ENCODE measurements at regions not wholly inside any gene's neighbourhood (a gene's known extent, or its start where the extent isn't known, plus 50 kb on each side); places are given as distances from the start of the nearest gene placed in this dataset.

DNA sequence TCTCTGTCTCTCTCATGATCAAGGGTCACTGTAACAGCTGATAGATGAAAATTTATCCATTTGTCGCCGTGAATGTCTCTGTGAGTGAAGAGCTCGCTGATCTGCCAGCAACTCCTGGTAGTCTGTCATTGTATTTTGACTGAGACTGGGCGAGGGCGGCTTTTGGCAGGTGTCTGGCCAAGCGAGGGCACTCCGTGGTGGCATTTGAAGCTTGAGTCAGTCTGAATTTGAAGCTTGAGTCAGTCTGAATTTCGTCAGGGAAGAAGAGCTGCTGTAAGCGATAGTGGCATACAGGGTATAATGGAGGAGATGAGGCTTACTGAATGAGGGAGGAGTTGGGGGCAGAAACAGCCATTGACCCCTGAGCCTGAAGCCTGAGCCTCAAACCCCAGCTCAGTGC, 56.8 kb upstream of the FAM181A start:
- Mint-ChIP-seq H3K36me3 (no peaks in the 10 kb centered on the region), H3K4me1 (no peaks in the 10 kb centered on the region), H3K27ac (no peak overlapping the region), H3K27me3 (ENCODE audit: low read depth in 3 of 3) (peaks cover 0 to 6% (median 6%) of the 10 kb centered on the region in 3 donors), H3K9me3 (peaks cover 0 to 2% (median 0%) of the 10 kb centered on the region in 6 donors), H3K4me3 (no peak overlapping the region)
- DNase-seq: no peak

DNA sequence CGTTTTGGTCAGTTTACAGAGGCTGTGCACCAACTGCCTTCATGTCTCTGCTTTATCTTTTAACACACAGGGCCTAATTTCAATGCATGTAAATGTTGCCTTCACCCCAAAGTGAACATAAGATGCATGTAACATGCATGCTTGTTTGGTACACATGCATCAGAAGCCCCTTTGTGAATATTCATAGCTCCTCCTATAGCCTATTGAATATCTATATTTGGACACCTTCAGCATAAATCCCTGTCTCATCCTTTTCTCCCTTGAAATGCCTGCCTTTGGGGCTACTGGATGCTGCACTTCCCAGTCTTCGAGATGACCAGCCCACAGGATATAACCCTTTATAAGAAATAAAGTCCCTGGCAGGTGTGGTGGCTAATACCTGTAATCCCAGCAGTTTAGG, 57.7 kb upstream of the FAM181A start:
- Mint-ChIP-seq H3K9me3 (peaks cover 0 to 2% (median 0%) of the 10 kb centered on the region in 6 donors), H3K4me1 (no peaks in the 10 kb centered on the region), H3K27me3 (ENCODE audit: low read depth in 3 of 3) (peaks cover 0 to 6% (median 6%) of the 10 kb centered on the region in 3 donors), H3K36me3 (no peaks in the 10 kb centered on the region), H3K4me3 (no peak overlapping the region), H3K27ac (no peak overlapping the region)
- no peak for DNase-seq

- H3K4me1 Mint-ChIP-seq: no peaks in the 10 kb centered on the region
- DNase-seq: no peak
- no peaks in the 10 kb centered on the region for H3K36me3 Mint-ChIP-seq
- no peak overlapping the region for H3K4me3 Mint-ChIP-seq
- H3K27ac Mint-ChIP-seq: no peak overlapping the region
- H3K9me3 Mint-ChIP-seq: peaks cover 0 to under 1% (median 0%) of the 10 kb centered on the region in 6 donors
- peaks cover 0 to 6% (median 5%) of the 10 kb centered on the region in 3 donors for H3K27me3 Mint-ChIP-seq (ENCODE audit: low read depth in 3 of 3)
Measured at GRCh38 chr14:93868165-93868564, 59.0 kb upstream of the FAM181A start.

GRCh38 chr14:93862265-93862664, 64.9 kb upstream of the FAM181A start:
- no peaks in the 10 kb centered on the region for H3K36me3 Mint-ChIP-seq
- no peaks in the 10 kb centered on the region for H3K4me1 Mint-ChIP-seq
- H3K27ac Mint-ChIP-seq: no peak overlapping the region
- DNase-seq: no peak
- H3K4me3 Mint-ChIP-seq: no peak overlapping the region
- peaks cover 2 to 10% (median 7%) of the 10 kb centered on the region in 3 donors for H3K27me3 Mint-ChIP-seq (ENCODE audit: low read depth in 3 of 3)
- peaks cover 0 to 2% (median 0%) of the 10 kb centered on the region in 6 donors for H3K9me3 Mint-ChIP-seq

DNA sequence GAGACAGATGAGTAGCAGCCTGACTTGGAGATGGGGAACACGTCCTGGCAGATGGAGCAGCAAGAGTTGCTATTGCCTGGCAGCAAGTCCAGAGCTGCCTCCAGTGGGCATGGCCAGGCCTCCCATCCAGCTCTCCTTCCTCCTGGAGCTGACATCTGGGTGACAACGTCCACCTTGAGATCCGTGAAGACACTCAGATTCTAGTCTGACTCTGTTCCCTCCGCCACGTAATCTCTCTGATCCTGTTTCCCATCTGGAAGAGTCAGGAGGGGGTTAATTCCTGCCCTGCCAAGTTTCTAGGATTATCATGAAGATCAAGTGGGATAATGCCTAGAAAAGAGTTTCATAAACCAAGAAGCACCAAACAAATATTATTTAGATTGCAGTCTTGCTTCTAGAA, 65.3 kb upstream of the FAM181A start:
- DNase-seq: no peak
- peaks cover 2 to 10% (median 6%) of the 10 kb centered on the region in 3 donors for H3K27me3 Mint-ChIP-seq (ENCODE audit: low read depth in 3 of 3)

GRCh38 chr14:93859957-93860356, 67.2 kb upstream of the FAM181A start:
- Mint-ChIP-seq H3K4me3 (no peak overlapping the region), H3K4me1 (no peaks in the 10 kb centered on the region), H3K27ac (no peak overlapping the region), H3K9me3 (peaks cover 0 to 2% (median 0%) of the 10 kb centered on the region in 6 donors), H3K36me3 (no peaks in the 10 kb centered on the region), H3K27me3 (ENCODE audit: low read depth in 3 of 3) (peaks cover 2 to 10% (median 6%) of the 10 kb centered on the region in 3 donors)
- DNase-seq: no peak

More for the DNA sequence above, 65.3 kb upstream of the FAM181A start:
- Mint-ChIP-seq H3K9me3 (peaks cover 0 to 2% (median 0%) of the 10 kb centered on the region in 6 donors), H3K36me3 (no peaks in the 10 kb centered on the region), H3K4me1 (no peaks in the 10 kb centered on the region), H3K27ac (no peak overlapping the region), H3K4me3 (no peak overlapping the region)

GRCh38 chr14:93858896-93859295, 68.2 kb upstream of the FAM181A start:
- Mint-ChIP-seq H3K27me3 (ENCODE audit: low read depth in 3 of 3) (peaks cover 3 to 10% (median 6%) of the 10 kb centered on the region in 3 donors), H3K4me1 (no peaks in the 10 kb centered on the region), H3K36me3 (no peaks in the 10 kb centered on the region), H3K9me3 (peaks cover 0 to 2% (median 0%) of the 10 kb centered on the region in 6 donors), H3K4me3 (no peak overlapping the region), H3K27ac (peak overlapping the region in 1 of 6 donors; percentile 6)
- no peak for DNase-seq

- Mint-ChIP-seq H3K9me3 (no peaks in the 10 kb centered on the region), H3K4me3 (no peak overlapping the region), H3K27me3 (ENCODE audit: low read depth in 3 of 3) (peaks cover 5 to 6% (median 5%) of the 10 kb centered on the region in 3 donors), H3K36me3 (no peaks in the 10 kb centered on the region), H3K27ac (no peak overlapping the region), H3K4me1 (no peaks in the 10 kb centered on the region)
- no peak for DNase-seq
Measured at GRCh38 chr14:93857500-93858283, 69.4 kb upstream of the PRIMA1 start.

DNA sequence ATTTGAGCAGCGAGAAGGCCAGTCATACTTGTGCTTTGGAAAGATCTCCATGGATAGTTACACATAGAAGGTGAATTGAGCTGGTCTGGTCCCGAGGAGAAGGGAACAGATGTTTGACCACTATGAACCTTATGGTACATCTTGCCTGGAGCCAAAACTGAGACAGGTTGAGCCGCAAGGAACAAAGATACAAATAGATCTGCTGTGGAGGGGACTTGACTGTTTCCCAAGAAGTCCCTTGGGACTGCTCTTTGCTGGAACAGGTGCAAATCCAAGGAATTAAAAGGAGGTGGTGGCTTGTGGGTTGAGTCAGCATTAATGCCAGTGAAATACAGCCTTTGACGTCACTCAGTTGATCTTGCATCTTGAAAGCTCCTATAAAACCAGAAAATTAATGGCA, 68.8 kb upstream of the PRIMA1 start:
- peaks cover 5 to 6% (median 5%) of the 10 kb centered on the region in 3 donors for H3K27me3 Mint-ChIP-seq (ENCODE audit: low read depth in 3 of 3)
- no peak for DNase-seq
- no peaks in the 10 kb centered on the region for H3K36me3 Mint-ChIP-seq
- no peak overlapping the region for H3K4me3 Mint-ChIP-seq
- no peak overlapping the region for H3K27ac Mint-ChIP-seq
- H3K9me3 Mint-ChIP-seq: no peaks in the 10 kb centered on the region
- H3K4me1 Mint-ChIP-seq: no peaks in the 10 kb centered on the region

DNA sequence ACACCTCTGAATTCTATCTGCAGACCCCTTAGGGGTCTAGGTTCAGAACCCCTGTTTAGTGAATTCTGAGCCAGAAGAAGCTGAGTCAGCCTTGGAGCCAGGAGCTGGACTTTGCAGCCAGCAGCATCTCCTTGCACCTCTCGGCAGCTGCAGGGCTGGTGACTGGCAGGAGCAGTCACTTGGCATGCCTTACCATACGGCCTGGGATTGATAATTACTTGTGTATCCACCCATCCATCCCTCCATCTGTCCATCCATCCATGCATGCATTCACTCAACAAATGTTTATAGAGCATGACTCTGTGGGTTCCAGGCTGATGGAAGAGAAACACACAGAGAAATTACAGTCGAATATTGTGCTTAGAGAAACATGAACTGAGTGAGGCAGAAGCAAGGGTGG, 67.5 kb upstream of the PRIMA1 start:
- no peaks in the 10 kb centered on the region for H3K36me3 Mint-ChIP-seq
- no peak for DNase-seq
- H3K27ac Mint-ChIP-seq: no peak overlapping the region
- peaks cover 3 to 6% (median 5%) of the 10 kb centered on the region in 3 donors for H3K27me3 Mint-ChIP-seq (ENCODE audit: low read depth in 3 of 3)
- H3K4me1 Mint-ChIP-seq: no peaks in the 10 kb centered on the region
- H3K4me3 Mint-ChIP-seq: no peak overlapping the region
- H3K9me3 Mint-ChIP-seq: no peaks in the 10 kb centered on the region

- H3K27ac Mint-ChIP-seq: no peak overlapping the region
- no peaks in the 10 kb centered on the region for H3K9me3 Mint-ChIP-seq
- no peaks in the 10 kb centered on the region for H3K36me3 Mint-ChIP-seq
- peaks cover 2 to 4% (median 3%) of the 10 kb centered on the region in 3 donors for H3K27me3 Mint-ChIP-seq (ENCODE audit: low read depth in 3 of 3)
- DNase-seq: no peak
- H3K4me1 Mint-ChIP-seq: no peaks in the 10 kb centered on the region
- H3K4me3 Mint-ChIP-seq: no peak overlapping the region
Measured at GRCh38 chr14:93847473-93847872, 59.2 kb upstream of the PRIMA1 start.

- no peak for DNase-seq
- no peaks in the 10 kb centered on the region for H3K36me3 Mint-ChIP-seq
- peaks cover 0 to 5% (median 0%) of the 10 kb centered on the region in 3 donors for H3K27me3 Mint-ChIP-seq (ENCODE audit: low read depth in 3 of 3)
- no peak overlapping the region for H3K4me3 Mint-ChIP-seq
- H3K9me3 Mint-ChIP-seq: no peaks in the 10 kb centered on the region
- no peaks in the 10 kb centered on the region for H3K4me1 Mint-ChIP-seq
- no peak overlapping the region for H3K27ac Mint-ChIP-seq
Measured at GRCh38 chr14:93838238-93838637, 50.0 kb upstream of the PRIMA1 start.

All from immature natural killer cell (primary cell).